GM10266 (cell line): ENCODE measurements at regions not wholly inside any gene's neighbourhood (a gene's known extent, or its start where the extent isn't known, plus 50 kb on each side); places are given as distances from the start of the nearest gene placed in this dataset.

ENCODE experiments used
- DNase-seq: peaks from one replicate; pipeline ENCODE4 v3.0.0; 2012; ENCODE audit errors: extremely low spot score
- TF ChIP-seq, protein P1 (sequence below): IDR thresholded peaks from 2 replicates; pipeline ENCODE4 v1.5.1; 2012; ENCODE audit warnings: mild to moderate bottlenecking, low read depth; ENCODE audit not compliant: control insufficient read depth, insufficient read depth; ENCODE audit errors: missing control alignments

DNA sequence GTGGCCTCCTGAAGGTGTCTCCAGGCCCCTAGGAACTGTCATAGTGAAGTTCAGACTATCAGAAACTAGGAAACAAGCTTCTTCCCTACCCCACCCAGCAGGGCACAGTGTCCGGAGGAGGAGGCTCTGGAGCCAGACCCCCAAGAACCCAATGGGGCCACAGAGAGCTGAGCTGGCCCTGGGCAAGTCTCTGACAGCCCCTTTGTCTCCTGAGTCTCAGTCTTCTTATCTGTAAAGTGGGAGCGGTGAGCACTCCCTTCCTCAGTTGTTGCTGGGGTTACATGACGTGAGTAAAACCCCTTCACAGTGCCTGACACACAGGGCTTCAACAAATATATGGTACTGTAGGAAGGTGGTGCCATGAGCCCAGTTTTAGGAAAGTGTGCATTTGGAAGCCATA is 675.8 kb downstream of the MATN1 start:
- DNase-seq, result no peak
- TF ChIP-seq, protein P1, sequence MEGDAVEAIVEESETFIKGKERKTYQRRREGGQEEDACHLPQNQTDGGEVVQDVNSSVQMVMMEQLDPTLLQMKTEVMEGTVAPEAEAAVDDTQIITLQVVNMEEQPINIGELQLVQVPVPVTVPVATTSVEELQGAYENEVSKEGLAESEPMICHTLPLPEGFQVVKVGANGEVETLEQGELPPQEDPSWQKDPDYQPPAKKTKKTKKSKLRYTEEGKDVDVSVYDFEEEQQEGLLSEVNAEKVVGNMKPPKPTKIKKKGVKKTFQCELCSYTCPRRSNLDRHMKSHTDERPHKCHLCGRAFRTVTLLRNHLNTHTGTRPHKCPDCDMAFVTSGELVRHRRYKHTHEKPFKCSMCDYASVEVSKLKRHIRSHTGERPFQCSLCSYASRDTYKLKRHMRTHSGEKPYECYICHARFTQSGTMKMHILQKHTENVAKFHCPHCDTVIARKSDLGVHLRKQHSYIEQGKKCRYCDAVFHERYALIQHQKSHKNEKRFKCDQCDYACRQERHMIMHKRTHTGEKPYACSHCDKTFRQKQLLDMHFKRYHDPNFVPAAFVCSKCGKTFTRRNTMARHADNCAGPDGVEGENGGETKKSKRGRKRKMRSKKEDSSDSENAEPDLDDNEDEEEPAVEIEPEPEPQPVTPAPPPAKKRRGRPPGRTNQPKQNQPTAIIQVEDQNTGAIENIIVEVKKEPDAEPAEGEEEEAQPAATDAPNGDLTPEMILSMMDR, result no peak

DNA sequence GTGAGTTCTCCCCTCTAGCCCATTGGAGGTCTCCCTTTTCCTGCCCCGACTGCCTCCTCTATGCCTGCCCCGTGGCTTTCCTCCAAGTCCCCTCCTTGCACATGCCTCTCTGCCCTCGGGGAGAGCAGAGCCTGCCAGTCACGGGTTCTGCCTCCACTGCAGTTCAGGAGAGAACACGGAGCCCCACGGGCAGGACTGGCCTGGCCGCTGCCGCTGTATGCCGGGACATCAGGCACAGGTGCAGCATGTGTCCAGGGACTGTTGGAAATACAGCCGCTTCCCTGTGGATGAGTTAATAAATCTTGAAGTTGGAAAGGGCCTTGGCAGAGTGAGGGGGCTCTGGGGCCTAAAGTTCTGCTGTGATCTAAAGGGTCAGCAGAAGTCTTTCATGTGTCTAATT is 676.6 kb downstream of the MATN1 start:
- TF ChIP-seq, protein P1, result no peak
- no peak for DNase-seq

DNA sequence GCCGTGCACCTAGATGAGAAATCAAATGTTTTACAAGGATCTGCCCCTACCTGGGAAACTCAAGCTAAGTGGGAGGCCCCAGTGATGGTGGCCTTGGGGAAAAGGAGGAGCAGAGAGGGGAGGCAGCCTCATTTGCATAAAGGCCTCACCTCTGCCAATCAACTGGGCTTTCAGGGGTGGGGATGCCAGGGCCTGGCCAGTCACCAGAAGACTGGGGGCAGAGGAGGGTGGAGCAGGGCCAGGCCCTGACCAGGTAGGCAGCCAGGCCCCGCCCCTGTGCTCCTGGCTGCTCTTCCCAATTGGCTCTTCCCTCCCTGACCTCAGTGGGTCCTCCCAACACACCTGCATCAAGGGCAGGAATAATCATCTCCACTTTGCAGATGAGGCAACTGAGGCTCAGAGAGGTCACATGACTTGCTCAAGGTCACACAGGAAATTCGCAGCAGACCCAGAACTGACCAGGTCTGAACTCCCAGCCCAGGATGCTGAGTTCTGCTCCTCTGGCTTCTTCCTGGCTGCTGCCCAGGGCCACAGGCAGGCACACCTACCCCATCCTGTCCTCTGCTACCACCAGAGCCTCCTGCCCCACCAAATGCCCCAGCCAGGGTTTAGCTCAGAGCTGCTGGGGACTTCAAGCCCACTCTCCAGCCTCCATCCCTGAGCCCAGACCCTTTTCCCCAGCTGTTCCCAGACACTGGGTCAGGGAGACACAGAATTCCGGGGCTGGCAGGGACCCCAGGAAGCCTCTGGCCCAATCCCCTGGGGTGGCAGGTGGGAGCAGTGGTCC is 677.9 kb downstream of the MATN1 start:
- DNase-seq, result no peak
- TF ChIP-seq, protein P1, result no peak

DNA sequence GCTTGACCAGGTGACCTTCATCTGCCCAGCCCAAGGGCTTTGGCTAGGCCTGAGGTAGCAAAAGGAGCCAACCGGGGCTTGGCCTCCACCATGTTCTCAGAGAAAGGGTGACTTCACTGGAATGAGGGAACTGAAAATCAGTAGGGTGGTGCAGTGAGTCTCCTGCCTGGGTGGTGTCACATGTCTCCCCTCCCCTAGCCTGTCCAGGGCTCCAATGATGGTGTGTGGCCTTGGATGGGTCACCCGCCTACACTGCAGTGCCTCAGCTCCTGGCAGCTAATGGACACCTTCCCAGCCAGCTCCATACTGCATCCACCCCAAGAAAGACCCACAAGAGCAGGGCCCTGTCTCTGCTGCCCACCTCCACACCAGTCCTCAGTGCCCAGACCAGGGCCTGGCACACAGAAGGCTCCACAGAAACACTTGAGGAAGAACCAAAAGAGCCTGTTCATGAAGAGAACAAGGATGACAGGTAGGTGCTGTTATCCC is 678.7 kb downstream of the MATN1 start:
- DNase-seq, result no peak
- TF ChIP-seq, protein P1, result no peak

DNA sequence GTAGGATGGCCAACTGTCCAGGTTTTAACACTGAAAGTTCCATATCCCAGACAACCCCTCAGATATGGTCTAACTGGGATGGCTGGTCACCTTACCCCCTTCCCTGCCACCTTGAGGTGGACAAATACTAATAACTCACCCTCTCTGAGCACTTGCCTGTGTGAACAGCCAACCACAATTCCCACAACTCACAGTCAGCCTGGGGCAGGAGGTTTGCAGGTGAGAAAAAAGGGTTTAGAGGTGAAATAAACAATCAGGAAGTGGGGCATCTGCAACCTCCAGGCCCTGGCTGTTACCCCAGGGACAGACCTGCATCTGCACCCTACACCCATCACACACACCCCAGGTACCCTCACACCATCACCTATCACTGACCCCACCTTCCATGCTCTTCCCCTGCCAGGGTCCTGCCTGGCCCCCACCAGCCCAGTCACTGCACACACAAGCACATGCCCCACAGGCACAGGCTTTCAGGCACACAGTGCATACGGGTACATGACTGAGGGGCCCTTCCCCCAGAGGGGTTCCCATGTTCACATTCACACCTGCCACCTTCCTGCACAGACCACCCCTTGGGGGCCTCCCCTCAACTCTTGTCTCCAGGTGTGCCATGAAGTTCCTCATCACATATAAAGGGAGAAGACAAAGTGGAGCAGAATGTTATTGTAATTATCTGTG is 679.5 kb downstream of the MATN1 start:
- no peak for DNase-seq
- TF ChIP-seq, protein P1, result no peak

DNA sequence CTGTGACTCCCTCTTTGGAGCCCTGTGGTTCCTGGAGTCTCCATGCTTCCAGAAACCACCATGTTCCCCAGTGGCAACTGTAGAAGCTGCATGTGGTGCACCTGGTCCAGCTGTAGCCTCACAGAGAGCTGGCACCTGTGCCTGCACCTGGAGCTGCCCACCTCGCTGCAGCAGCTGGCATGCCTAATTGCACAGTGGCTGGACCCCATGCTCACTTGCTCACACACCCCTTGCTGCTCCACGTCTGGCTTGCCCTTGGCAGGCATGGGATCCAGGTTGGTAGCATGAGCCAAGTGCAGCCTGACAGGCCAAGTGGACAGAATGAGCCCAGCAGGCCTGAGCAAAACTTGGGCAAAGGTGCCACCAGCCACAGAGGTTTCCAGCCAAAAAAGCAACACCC is 680.1 kb downstream of the MATN1 start:
- no peak for DNase-seq

More for the DNA sequence above, 680.1 kb downstream of the MATN1 start:
- TF ChIP-seq, protein P1, result no peak
